ENCODE measurements at regions not wholly inside any gene's neighbourhood (a gene's known extent, or its start where the extent isn't known, plus 50 kb on each side); places are given as distances from the start of the nearest gene placed in this dataset.

GRCh38 chr4:123628288-123628687 lies 231.7 kb downstream of the SPRY1 start:
- H3K4me3 Mint-ChIP-seq: no peak overlapping the region
- DNase-seq: no peak
- no peaks in the 10 kb centered on the region for H3K36me3 Mint-ChIP-seq (ENCODE audit: low read depth)
- H3K27ac Mint-ChIP-seq: no peak overlapping the region
- peaks cover 3% of the 10 kb centered on the region for H3K27me3 Mint-ChIP-seq
- ChIA-PET POLR2A (no interaction called here), CTCF (interaction anchor here (1.1 to 1.3 kb wide), 2 partner anchors 12 to 64 kb away, joined by 3 read pairs; no protein-coding TSS in a partner anchor)
- H3K9me3 Mint-ChIP-seq: no peaks in the 10 kb centered on the region
- peaks cover 10% of the 10 kb centered on the region for H3K4me1 Mint-ChIP-seq

- DNase-seq: no peak
- Mint-ChIP-seq H3K9me3 (peaks cover 6% of the 10 kb centered on the region), H3K27me3 (peaks cover 4% of the 10 kb centered on the region), H3K4me1 (peaks cover 3% of the 10 kb centered on the region), H3K36me3 (ENCODE audit: low read depth) (no peaks in the 10 kb centered on the region), H3K4me3 (no peak overlapping the region), H3K27ac (no peak overlapping the region)
- ChIA-PET CTCF (no interaction called here), POLR2A (no interaction called here)
Measured at GRCh38 chr4:123631786-123632692, 235.4 kb downstream of the SPRY1 start.

GRCh38 chr4:123632693-123633030 lies 236.1 kb downstream of the SPRY1 start:
- Mint-ChIP-seq H3K36me3 (ENCODE audit: low read depth) (no peaks in the 10 kb centered on the region), H3K27me3 (peaks cover 5% of the 10 kb centered on the region), H3K9me3 (peaks cover 9% of the 10 kb centered on the region), H3K4me1 (peaks cover 3% of the 10 kb centered on the region), H3K4me3 (no peak overlapping the region), H3K27ac (no peak overlapping the region)
- ChIA-PET POLR2A (no interaction called here), CTCF (no interaction called here)
- DNase-seq: no peak

- CTCF ChIA-PET: interaction anchor here (0.7 kb wide), 1 partner anchor 652 kb away, joined by 3 read pairs; no protein-coding TSS in a partner anchor
- Mint-ChIP-seq H3K27me3 (peaks cover 11% of the 10 kb centered on the region), H3K9me3 (peaks cover 12% of the 10 kb centered on the region), H3K27ac (no peak overlapping the region), H3K36me3 (ENCODE audit: low read depth) (no peaks in the 10 kb centered on the region), H3K4me1 (peaks cover 4% of the 10 kb centered on the region), H3K4me3 (no peak overlapping the region)
- DNase-seq: no peak
- POLR2A ChIA-PET: no interaction called here
Measured at GRCh38 chr4:123638834-123639233, 242.2 kb downstream of the SPRY1 start.

- Mint-ChIP-seq H3K4me1 (peaks cover 4% of the 10 kb centered on the region), H3K36me3 (ENCODE audit: low read depth) (no peaks in the 10 kb centered on the region), H3K27me3 (peaks cover 12% of the 10 kb centered on the region), H3K4me3 (no peak overlapping the region), H3K27ac (peak overlapping the region; percentile 27), H3K9me3 (peaks cover 12% of the 10 kb centered on the region)
- ChIA-PET CTCF (no interaction called here), POLR2A (no interaction called here)
- DNase-seq: no peak
Measured at GRCh38 chr4:123640271-123640670, 243.7 kb downstream of the SPRY1 start.

GRCh38 chr4:123640824-123641223 lies 244.2 kb downstream of the SPRY1 start:
- H3K27ac Mint-ChIP-seq: no peak overlapping the region
- H3K4me1 Mint-ChIP-seq: peaks cover 4% of the 10 kb centered on the region

GRCh38 chr4:123643691-123644090 lies 247.1 kb downstream of the SPRY1 start:
- ChIA-PET CTCF (no interaction called here), POLR2A (no interaction called here)
- no peak for DNase-seq
- Mint-ChIP-seq H3K4me1 (peaks cover 4% of the 10 kb centered on the region), H3K27me3 (peaks cover 3% of the 10 kb centered on the region), H3K27ac (no peak overlapping the region), H3K4me3 (no peak overlapping the region), H3K36me3 (ENCODE audit: low read depth) (no peaks in the 10 kb centered on the region), H3K9me3 (no peaks in the 10 kb centered on the region)

More at GRCh38 chr4:123640824-123641223, 244.2 kb downstream of the SPRY1 start:
- DNase-seq: no peak
- POLR2A ChIA-PET: no interaction called here
- Mint-ChIP-seq H3K9me3 (peaks cover 12% of the 10 kb centered on the region), H3K27me3 (peaks cover 10% of the 10 kb centered on the region), H3K36me3 (ENCODE audit: low read depth) (no peaks in the 10 kb centered on the region), H3K4me3 (no peak overlapping the region)
- CTCF ChIA-PET: no interaction called here

GRCh38 chr4:123649250-123649644 lies 252.7 kb downstream of the SPRY1 start:
- H3K9me3 Mint-ChIP-seq: no peaks in the 10 kb centered on the region
- no peaks in the 10 kb centered on the region for H3K36me3 Mint-ChIP-seq (ENCODE audit: low read depth)

GRCh38 chr4:123649645-123650391 lies 253.2 kb downstream of the SPRY1 start:
- Mint-ChIP-seq H3K36me3 (ENCODE audit: low read depth) (no peaks in the 10 kb centered on the region), H3K4me3 (no peak overlapping the region), H3K4me1 (no peaks in the 10 kb centered on the region), H3K9me3 (no peaks in the 10 kb centered on the region), H3K27me3 (no peaks in the 10 kb centered on the region), H3K27ac (no peak overlapping the region)
- DNase-seq: no peak
- ChIA-PET CTCF (no interaction called here), POLR2A (no interaction called here)

More at GRCh38 chr4:123649250-123649644, 252.7 kb downstream of the SPRY1 start:
- CTCF ChIA-PET: no interaction called here
- Mint-ChIP-seq H3K27ac (no peak overlapping the region), H3K4me1 (no peaks in the 10 kb centered on the region), H3K4me3 (no peak overlapping the region), H3K27me3 (no peaks in the 10 kb centered on the region)
- no peak for DNase-seq
- POLR2A ChIA-PET: no interaction called here

GRCh38 chr4:123651066-123651465 lies 254.5 kb downstream of the SPRY1 start:
- ChIA-PET POLR2A (no interaction called here), CTCF (no interaction called here)
- Mint-ChIP-seq H3K27me3 (no peaks in the 10 kb centered on the region), H3K36me3 (ENCODE audit: low read depth) (no peaks in the 10 kb centered on the region), H3K9me3 (peaks cover 5% of the 10 kb centered on the region), H3K27ac (no peak overlapping the region), H3K4me1 (no peaks in the 10 kb centered on the region), H3K4me3 (no peak overlapping the region)
- DNase-seq: no peak

- Mint-ChIP-seq H3K36me3 (ENCODE audit: low read depth) (no peaks in the 10 kb centered on the region), H3K27ac (no peak overlapping the region), H3K4me1 (no peaks in the 10 kb centered on the region), H3K9me3 (peaks cover 10% of the 10 kb centered on the region), H3K27me3 (no peaks in the 10 kb centered on the region), H3K4me3 (no peak overlapping the region)
- no peak for DNase-seq
- ChIA-PET CTCF (no interaction called here), POLR2A (no interaction called here)
Measured at GRCh38 chr4:123651536-123652180, 255.1 kb downstream of the SPRY1 start.

GRCh38 chr4:123652476-123652875 lies 255.9 kb downstream of the SPRY1 start:
- CTCF ChIA-PET: no interaction called here
- Mint-ChIP-seq H3K4me1 (no peaks in the 10 kb centered on the region), H3K27ac (no peak overlapping the region), H3K36me3 (ENCODE audit: low read depth) (peaks cover 3% of the 10 kb centered on the region), H3K9me3 (peaks cover 16% of the 10 kb centered on the region), H3K4me3 (no peak overlapping the region), H3K27me3 (no peaks in the 10 kb centered on the region)
- POLR2A ChIA-PET: no interaction called here
- DNase-seq: no peak

- ChIA-PET CTCF (no interaction called here), POLR2A (no interaction called here)
- DNase-seq: no peak
- Mint-ChIP-seq H3K4me3 (no peak overlapping the region), H3K27me3 (no peaks in the 10 kb centered on the region), H3K4me1 (no peaks in the 10 kb centered on the region), H3K36me3 (ENCODE audit: low read depth) (peaks cover 3% of the 10 kb centered on the region), H3K9me3 (peaks cover 16% of the 10 kb centered on the region), H3K27ac (no peak overlapping the region)
Measured at GRCh38 chr4:123653236-123653635, 256.6 kb downstream of the SPRY1 start.
